Fibroblast of skin of left biceps (primary cell): ENCODE measurements at regions not wholly inside any gene's neighbourhood (a gene's known extent, or its start where the extent isn't known, plus 50 kb on each side); places are given as distances from the start of the nearest gene placed in this dataset.

Experiments
- DNase-seq, 2 experiments: peaks; one replicate each; pipeline ENCODE4 v3.0.0-alpha.2; 2013; ENCODE audit warnings: low read depth in 2 of 2

GRCh38 chr9:629146-629545 lies 212.4 kb upstream of the DMRT1 start:
- DNase-seq: no peak

- DNase-seq: no peak
Observed at GRCh38 chr9:630817-631216, 210.7 kb upstream of the DMRT1 start.

- DNase-seq: peak in 1 of 2 experiments; percentile 23
Observed at GRCh38 chr9:631596-631995, 209.9 kb upstream of the DMRT1 start.

GRCh38 chr9:633461-633860 lies 208.0 kb upstream of the DMRT1 start:
- no peak for DNase-seq

GRCh38 chr9:636931-637591 lies 204.4 kb upstream of the DMRT1 start:
- DNase-seq: no peak

- DNase-seq: no peak
Observed at GRCh38 chr9:638152-638551, 203.3 kb upstream of the DMRT1 start.

GRCh38 chr9:642014-642413 lies 199.5 kb upstream of the DMRT1 start:
- DNase-seq: no peak

GRCh38 chr9:643966-644365 lies 197.5 kb upstream of the DMRT1 start:
- DNase-seq: no peak

GRCh38 chr9:647522-647921 lies 194.0 kb upstream of the DMRT1 start:
- DNase-seq: no peak

- DNase-seq: no peak
Observed at GRCh38 chr9:649128-650074, 192.1 kb upstream of the DMRT1 start.

- DNase-seq: no peak
Observed at GRCh38 chr9:650362-650761, 191.1 kb upstream of the DMRT1 start.

- DNase-seq: no peak
Observed at GRCh38 chr9:651371-651770, 190.1 kb upstream of the DMRT1 start.

GRCh38 chr9:652914-653313 lies 188.6 kb upstream of the DMRT1 start:
- DNase-seq: no peak

GRCh38 chr9:653421-653820 lies 188.1 kb upstream of the DMRT1 start:
- DNase-seq: no peak

- DNase-seq: no peak
Observed at GRCh38 chr9:653856-654387, 187.6 kb upstream of the DMRT1 start.

GRCh38 chr9:655875-656274 lies 185.6 kb upstream of the DMRT1 start:
- no peak for DNase-seq

- no peak for DNase-seq
Observed at GRCh38 chr9:656926-657568, 184.4 kb upstream of the DMRT1 start.

GRCh38 chr9:659286-659685 lies 182.2 kb upstream of the DMRT1 start:
- DNase-seq: no peak

- DNase-seq: no peak
Observed at GRCh38 chr9:660227-660626, 181.3 kb upstream of the DMRT1 start.

- DNase-seq: no peak
Observed at GRCh38 chr9:663541-663940, 178.0 kb upstream of the DMRT1 start.

- DNase-seq: no peak
Observed at GRCh38 chr9:665296-665695, 176.2 kb upstream of the DMRT1 start.

GRCh38 chr9:671997-672396 lies 169.5 kb upstream of the DMRT1 start:
- DNase-seq: no peak
